ENCODE measurements at regions not wholly inside any gene's neighbourhood (a gene's known extent, or its start where the extent isn't known, plus 50 kb on each side); places are given as distances from the start of the nearest gene placed in this dataset.

DNA sequence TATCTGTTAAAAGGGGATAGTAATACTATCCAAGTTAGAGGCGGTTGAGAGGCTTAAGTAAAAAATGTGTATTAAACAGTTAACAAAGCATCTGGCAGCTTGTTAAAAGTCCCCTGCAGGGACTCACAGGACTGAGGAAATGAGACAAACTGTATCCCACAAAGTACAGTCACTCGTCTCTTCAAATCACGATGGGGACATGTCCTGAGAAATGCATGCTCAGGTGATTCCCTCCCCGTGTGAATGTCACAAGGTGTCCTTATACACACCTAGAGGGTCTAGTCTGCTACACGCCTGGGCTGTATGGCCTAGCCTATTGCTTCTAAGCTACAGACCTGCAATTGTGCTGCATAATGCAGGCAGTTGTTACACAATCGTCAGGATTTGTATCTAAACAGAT, 237.0 kb downstream of the IRX2 start:
- TF ChIP-seq, protein P1, sequence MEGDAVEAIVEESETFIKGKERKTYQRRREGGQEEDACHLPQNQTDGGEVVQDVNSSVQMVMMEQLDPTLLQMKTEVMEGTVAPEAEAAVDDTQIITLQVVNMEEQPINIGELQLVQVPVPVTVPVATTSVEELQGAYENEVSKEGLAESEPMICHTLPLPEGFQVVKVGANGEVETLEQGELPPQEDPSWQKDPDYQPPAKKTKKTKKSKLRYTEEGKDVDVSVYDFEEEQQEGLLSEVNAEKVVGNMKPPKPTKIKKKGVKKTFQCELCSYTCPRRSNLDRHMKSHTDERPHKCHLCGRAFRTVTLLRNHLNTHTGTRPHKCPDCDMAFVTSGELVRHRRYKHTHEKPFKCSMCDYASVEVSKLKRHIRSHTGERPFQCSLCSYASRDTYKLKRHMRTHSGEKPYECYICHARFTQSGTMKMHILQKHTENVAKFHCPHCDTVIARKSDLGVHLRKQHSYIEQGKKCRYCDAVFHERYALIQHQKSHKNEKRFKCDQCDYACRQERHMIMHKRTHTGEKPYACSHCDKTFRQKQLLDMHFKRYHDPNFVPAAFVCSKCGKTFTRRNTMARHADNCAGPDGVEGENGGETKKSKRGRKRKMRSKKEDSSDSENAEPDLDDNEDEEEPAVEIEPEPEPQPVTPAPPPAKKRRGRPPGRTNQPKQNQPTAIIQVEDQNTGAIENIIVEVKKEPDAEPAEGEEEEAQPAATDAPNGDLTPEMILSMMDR (IDR thresholded peaks at IDR 0.05 in 2 of 3, conservative IDR thresholded peaks at IDR 0.05 in 1 of 3; ENCODE audit: borderline replicate concordance in 1 of 3, insufficient read depth in 1 of 3, low read depth in 2 of 3, low read length in 2 of 3): no peak
- TF ChIP-seq EZH2 (IDR thresholded peaks at IDR 0.05) (no peak), CEBPB (IDR thresholded peaks at IDR 0.05; ENCODE audit: low read depth) (no peak), ELF1 (IDR thresholded peaks at IDR 0.05; ENCODE audit: borderline replicate concordance, low read depth) (no peak), POLR2A (IDR thresholded peaks at IDR 0.05; ENCODE audit: borderline replicate concordance, extremely low read depth, insufficient read depth, insufficient read length) (no peak), YY1 (IDR thresholded peaks at IDR 0.05; ENCODE audit: extremely low read depth, insufficient replicate concordance, low read depth, low read length) (no peak), POLR2AphosphoS5 (IDR thresholded peaks at IDR 0.05; ENCODE audit: low read depth, low read length) (no peak), JUND (IDR thresholded peaks at IDR 0.05) (no peak)

All from HCT116 (cell line).